ENCODE measurements at regions not wholly inside any gene's neighbourhood (a gene's known extent, or its start where the extent isn't known, plus 50 kb on each side); places are given as distances from the start of the nearest gene placed in this dataset.

- ChIA-PET CTCF (no interaction called here), POLR2A (no interaction called here)
- H3K4me3 ChIP-seq (ENCODE audit: low read length) = no peak overlapping the region
- H3K27me3 ChIP-seq (ENCODE audit: control insufficient read depth in 1 of 2, insufficient read depth in 2 of 2, low read length in 2 of 2) = no peaks in the 10 kb centered on the region
- TF ChIP-seq CTCF (IDR thresholded peaks at IDR 0.05) = no peak
- H3K9me3 ChIP-seq (ENCODE audit: control insufficient read depth in 1 of 2, insufficient read depth in 1 of 2, low read length in 2 of 2) = peaks cover 0 to 3% of the 10 kb centered on the region in 2 experiments
- H3K27ac Mint-ChIP-seq = no peak overlapping the region
- H3K4me1 Mint-ChIP-seq (ENCODE audit: low read depth) = no peaks in the 10 kb centered on the region
- H3K36me3 ChIP-seq (ENCODE audit: insufficient read depth, low read length) = no peaks in the 10 kb centered on the region
- intact Hi-C loops (cut with DNase I, micrococcal nuclease) = no loop called here
- H3K36me3 Mint-ChIP-seq (ENCODE audit: low read depth) = no peaks in the 10 kb centered on the region
- no peak overlapping the region for H3K4me3 Mint-ChIP-seq
- H3K27me3 Mint-ChIP-seq = no peaks in the 10 kb centered on the region
- H3K9me3 Mint-ChIP-seq = no peaks in the 10 kb centered on the region
- no peaks in the 10 kb centered on the region for H3K4me1 ChIP-seq (ENCODE audit: insufficient read depth, low read length)
- ATAC-seq (ENCODE audit: poor library complexity) (no peak), DNase-seq (no peak)
- H3K27ac ChIP-seq (ENCODE audit: low read depth in 1 of 2, low read length in 2 of 2) = no peak overlapping the region
Measured at GRCh38 chr1:82706741-82707140, 906.0 kb downstream of the ADGRL2 start.

- Mint-ChIP-seq H3K4me1 (ENCODE audit: low read depth) (no peaks in the 10 kb centered on the region), H3K9me3 (no peaks in the 10 kb centered on the region), H3K36me3 (ENCODE audit: low read depth) (no peaks in the 10 kb centered on the region), H3K4me3 (no peak overlapping the region), H3K27ac (no peak overlapping the region), H3K27me3 (no peaks in the 10 kb centered on the region)
- CTCF ChIA-PET = no interaction called here
- no peak overlapping the region for H3K4me3 ChIP-seq (ENCODE audit: low read length)
- no peaks in the 10 kb centered on the region for H3K27me3 ChIP-seq (ENCODE audit: control insufficient read depth in 1 of 2, insufficient read depth in 2 of 2, low read length in 2 of 2)
- H3K27ac ChIP-seq (ENCODE audit: low read depth in 1 of 2, low read length in 2 of 2) = no peak overlapping the region
- no peak for TF ChIP-seq CTCF (IDR thresholded peaks at IDR 0.05)
- intact Hi-C loops (cut with DNase I, micrococcal nuclease) = no loop called here
- H3K36me3 ChIP-seq (ENCODE audit: insufficient read depth, low read length) = no peaks in the 10 kb centered on the region
- peaks cover 0 to 3% of the 10 kb centered on the region in 2 experiments for H3K9me3 ChIP-seq (ENCODE audit: control insufficient read depth in 1 of 2, insufficient read depth in 1 of 2, low read length in 2 of 2)
- DNase-seq (no peak), ATAC-seq (ENCODE audit: poor library complexity) (no peak)
- H3K4me1 ChIP-seq (ENCODE audit: insufficient read depth, low read length) = no peaks in the 10 kb centered on the region
- POLR2A ChIA-PET = no interaction called here
Measured at GRCh38 chr1:82704966-82705365, 904.2 kb downstream of the ADGRL2 start.

- H3K36me3 Mint-ChIP-seq (ENCODE audit: low read depth) = no peaks in the 10 kb centered on the region
- Histone ChIP-seq H3K9me3 (ENCODE audit: control insufficient read depth in 1 of 2, insufficient read depth in 1 of 2, low read length in 2 of 2) (peaks cover 0 to 3% of the 10 kb centered on the region in 2 experiments), H3K27ac (ENCODE audit: low read depth in 1 of 2, low read length in 2 of 2) (no peak overlapping the region), H3K36me3 (ENCODE audit: insufficient read depth, low read length) (no peaks in the 10 kb centered on the region), H3K27me3 (ENCODE audit: control insufficient read depth in 1 of 2, insufficient read depth in 2 of 2, low read length in 2 of 2) (no peaks in the 10 kb centered on the region), H3K4me3 (ENCODE audit: low read length) (no peak overlapping the region), H3K4me1 (ENCODE audit: insufficient read depth, low read length) (no peaks in the 10 kb centered on the region)
- no peak for DNase-seq
- no peaks in the 10 kb centered on the region for H3K4me1 Mint-ChIP-seq (ENCODE audit: low read depth)
- POLR2A ChIA-PET = no interaction called here
- no peak overlapping the region for H3K4me3 Mint-ChIP-seq
- TF ChIP-seq CTCF (IDR thresholded peaks at IDR 0.05) = no peak
- intact Hi-C loops (cut with DNase I, micrococcal nuclease) = no loop called here
- H3K9me3 Mint-ChIP-seq = no peaks in the 10 kb centered on the region
- CTCF ChIA-PET = no interaction called here
- ATAC-seq (ENCODE audit: poor library complexity) = no peak
- H3K27ac Mint-ChIP-seq = no peak overlapping the region
- no peaks in the 10 kb centered on the region for H3K27me3 Mint-ChIP-seq
Measured at GRCh38 chr1:82704393-82704792, 903.7 kb downstream of the ADGRL2 start.
